ENCODE measurements at regions not wholly inside any gene's neighbourhood (a gene's known extent, or its start where the extent isn't known, plus 50 kb on each side); places are given as distances from the start of the nearest gene placed in this dataset.

DNA sequence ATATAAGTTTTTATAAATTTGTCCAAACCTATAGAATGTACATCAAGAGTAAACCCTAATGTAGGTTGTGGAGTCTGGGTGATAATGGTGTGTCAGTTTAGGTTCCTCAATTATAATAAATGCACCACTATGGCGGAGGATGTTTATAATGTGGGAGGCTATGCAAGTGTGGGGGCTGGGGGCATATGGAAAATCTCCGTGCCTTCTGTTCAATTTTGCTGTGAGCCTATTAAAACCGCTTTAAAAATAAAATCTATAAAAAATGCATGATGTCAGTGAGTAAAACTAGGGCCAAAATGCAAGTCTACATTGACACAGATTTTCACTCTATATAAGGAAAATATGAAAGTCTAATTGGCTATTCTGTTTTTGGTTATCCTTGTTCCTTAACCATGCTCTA, 774.9 kb upstream of the ALCAM start:
- TF ChIP-seq, protein P1, sequence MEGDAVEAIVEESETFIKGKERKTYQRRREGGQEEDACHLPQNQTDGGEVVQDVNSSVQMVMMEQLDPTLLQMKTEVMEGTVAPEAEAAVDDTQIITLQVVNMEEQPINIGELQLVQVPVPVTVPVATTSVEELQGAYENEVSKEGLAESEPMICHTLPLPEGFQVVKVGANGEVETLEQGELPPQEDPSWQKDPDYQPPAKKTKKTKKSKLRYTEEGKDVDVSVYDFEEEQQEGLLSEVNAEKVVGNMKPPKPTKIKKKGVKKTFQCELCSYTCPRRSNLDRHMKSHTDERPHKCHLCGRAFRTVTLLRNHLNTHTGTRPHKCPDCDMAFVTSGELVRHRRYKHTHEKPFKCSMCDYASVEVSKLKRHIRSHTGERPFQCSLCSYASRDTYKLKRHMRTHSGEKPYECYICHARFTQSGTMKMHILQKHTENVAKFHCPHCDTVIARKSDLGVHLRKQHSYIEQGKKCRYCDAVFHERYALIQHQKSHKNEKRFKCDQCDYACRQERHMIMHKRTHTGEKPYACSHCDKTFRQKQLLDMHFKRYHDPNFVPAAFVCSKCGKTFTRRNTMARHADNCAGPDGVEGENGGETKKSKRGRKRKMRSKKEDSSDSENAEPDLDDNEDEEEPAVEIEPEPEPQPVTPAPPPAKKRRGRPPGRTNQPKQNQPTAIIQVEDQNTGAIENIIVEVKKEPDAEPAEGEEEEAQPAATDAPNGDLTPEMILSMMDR (IDR thresholded peaks at IDR 0.05; ENCODE audit: extremely low read depth, missing control alignments) = no peak
- no peak for DNase-seq (ENCODE audit: low spot score)

DNA sequence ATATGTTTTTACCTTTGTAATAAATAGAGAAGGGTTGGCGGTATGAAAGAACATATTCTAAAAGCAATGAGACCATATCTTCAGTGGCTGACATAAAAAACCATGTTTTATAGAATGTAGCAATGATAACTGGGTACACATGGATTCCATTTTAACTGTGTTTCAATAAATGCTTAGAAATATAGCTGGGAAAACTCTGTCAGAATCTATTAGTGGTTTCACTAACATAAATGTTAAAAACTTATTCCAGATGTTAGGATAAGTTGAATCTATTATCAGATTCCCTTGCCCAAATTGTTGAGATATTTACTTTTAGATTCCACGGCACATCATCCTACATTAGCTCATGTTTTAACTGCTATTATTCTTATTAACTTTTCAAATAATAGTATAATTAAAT, 772.2 kb upstream of the ALCAM start:
- DNase-seq (ENCODE audit: low spot score) = no peak

DNA sequence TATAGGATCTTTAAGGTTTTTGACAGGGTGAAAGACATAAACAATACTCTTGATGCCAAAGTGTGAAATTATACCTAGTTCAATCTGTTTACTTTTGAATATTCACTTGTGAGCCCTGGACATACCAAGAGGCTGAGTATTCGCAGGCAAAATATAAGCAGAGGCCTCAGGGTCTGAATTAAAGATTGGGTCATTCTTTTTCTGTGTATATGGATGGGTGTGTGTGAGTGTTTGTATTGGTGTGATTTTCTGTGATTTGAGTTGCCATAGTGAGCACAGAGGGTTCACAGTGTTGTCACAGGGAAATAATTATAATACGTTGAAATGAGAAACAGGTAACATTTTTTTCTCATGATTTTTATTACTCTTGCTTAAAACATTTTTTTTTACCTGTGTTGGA, 770.7 kb upstream of the ALCAM start:
- TF ChIP-seq, protein P1 (IDR thresholded peaks at IDR 0.05; ENCODE audit: extremely low read depth, missing control alignments) = no peak
- no peak for DNase-seq (ENCODE audit: low spot score)

More for the DNA sequence above, 772.2 kb upstream of the ALCAM start:
- TF ChIP-seq, protein P1 (IDR thresholded peaks at IDR 0.05; ENCODE audit: extremely low read depth, missing control alignments) = no peak

DNA sequence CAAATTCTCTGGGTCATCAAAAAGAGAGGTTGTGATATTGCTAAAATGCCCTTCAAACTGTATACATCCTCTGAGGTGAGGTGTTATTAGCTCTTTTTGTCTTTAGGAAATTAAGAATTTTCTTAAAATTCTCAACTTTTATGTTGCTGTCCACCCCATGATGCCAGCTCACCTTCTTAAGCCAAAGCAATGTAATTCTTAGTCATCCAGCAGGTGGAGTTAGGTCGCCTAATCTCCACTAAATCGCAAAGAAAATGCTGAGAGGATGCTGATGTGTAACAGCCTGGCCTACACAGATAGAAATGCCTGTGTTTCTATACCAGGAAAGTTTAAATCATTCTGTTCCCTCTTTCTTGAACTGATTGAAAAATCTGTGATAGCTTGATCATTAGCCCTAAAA, 770.2 kb upstream of the ALCAM start:
- TF ChIP-seq, protein P1 (IDR thresholded peaks at IDR 0.05; ENCODE audit: extremely low read depth, missing control alignments) = peak; percentile 19
- DNase-seq (ENCODE audit: low spot score) = peak; percentile 22

DNA sequence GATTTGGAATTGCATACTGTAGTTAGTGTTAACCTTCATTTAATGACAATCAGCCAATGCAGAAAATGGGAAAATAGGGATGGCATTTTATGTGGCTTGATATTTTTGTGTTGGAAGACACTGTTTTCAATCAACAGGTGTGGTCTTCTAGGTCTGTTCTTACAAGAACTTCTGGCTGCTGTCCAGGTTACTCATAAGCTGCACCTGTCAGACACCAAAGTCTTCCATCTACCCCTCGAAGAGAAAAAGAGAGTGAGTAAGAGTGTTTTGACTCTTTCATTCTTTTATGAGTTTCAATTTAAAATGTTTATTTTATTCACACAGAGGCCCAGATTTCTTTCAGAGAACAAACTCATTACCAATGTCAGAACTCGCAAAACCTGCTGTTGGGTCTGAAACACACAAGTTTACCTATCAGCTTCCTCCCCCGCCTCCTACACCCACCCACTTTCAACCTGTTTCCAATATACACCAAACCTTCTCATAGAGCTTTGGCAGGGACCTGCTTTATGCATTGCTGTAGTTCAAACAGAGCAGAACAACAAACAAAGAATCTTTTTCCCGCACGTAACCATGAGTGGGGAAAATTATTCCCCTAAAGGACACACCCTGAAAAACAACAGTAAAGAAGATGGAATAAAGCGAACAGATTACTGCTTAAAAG, 767.7 kb upstream of the ALCAM start:
- TF ChIP-seq, protein P1 (IDR thresholded peaks at IDR 0.05; ENCODE audit: extremely low read depth, missing control alignments) = no peak
- no peak for DNase-seq (ENCODE audit: low spot score)

DNA sequence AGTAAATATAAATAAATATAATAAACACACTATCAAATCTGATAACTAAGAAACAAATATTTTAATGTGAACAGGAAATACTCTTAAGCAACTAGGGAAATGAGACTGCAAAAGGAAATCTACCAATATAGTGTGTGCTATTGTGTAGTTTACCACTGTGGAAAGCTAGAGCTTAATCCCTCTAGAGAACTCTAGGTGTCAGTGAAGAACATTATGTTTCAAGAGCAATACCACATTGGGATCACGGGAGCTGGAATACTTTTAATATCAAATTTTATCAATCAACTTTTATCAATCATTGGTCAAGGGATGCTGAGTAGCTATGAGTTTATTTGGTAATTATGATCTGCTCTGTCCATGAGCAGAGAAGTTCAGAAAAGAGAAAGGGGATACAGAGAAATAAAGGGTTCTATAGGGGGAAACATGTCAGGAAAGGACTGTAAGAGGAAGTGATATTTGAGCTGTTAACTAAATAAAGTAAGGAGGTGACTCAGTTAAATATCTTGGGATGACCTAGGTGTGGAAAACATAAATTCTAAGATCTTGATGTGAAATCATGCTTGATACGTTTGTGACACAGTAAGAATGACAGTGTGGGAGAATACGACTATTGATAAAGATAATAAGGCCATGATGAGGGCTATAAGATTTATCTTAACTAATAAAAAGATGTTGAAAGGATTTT, 762.2 kb upstream of the ALCAM start:
- TF ChIP-seq, protein P1 (IDR thresholded peaks at IDR 0.05; ENCODE audit: extremely low read depth, missing control alignments) = no peak
- no peak for DNase-seq (ENCODE audit: low spot score)

DNA sequence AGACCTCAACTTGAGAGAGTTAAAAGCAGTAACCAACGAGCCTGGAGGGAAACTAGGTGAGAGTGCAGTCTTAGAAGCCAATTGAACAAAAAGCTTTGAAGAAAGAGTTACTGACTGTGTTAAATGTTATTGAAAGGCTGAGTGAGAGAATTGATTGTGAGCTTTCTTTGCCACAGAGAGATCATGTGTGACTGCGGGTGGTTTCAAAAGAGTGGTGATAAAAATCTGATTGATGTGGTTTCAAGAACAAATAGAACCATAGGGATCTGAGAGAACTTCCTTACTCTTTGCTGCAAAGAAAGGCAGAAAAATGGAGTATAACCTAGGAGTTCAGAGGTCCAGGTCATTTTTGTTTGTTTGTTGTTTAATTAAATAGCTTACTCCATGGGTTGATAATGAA, 759.9 kb upstream of the ALCAM start:
- TF ChIP-seq, protein P1 (IDR thresholded peaks at IDR 0.05; ENCODE audit: extremely low read depth, missing control alignments) = no peak

More for the DNA sequence above, 759.9 kb upstream of the ALCAM start:
- DNase-seq (ENCODE audit: low spot score) = no peak

All from GM20000 (cell line).